GM04504 (cell line): ENCODE measurements at regions not wholly inside any gene's neighbourhood (a gene's known extent, or its start where the extent isn't known, plus 50 kb on each side); places are given as distances from the start of the nearest gene placed in this dataset.
"Not testable (repeated sequence)": the region's sequence is repeated elsewhere in the genome, so short reads cannot be mapped to it uniquely, and the experiment has no call there.

Experiments used
- DNase-seq: peaks from one replicate; pipeline ENCODE4 v3.0.0-alpha.2; 2012; ENCODE audit warnings: low read depth

DNA sequence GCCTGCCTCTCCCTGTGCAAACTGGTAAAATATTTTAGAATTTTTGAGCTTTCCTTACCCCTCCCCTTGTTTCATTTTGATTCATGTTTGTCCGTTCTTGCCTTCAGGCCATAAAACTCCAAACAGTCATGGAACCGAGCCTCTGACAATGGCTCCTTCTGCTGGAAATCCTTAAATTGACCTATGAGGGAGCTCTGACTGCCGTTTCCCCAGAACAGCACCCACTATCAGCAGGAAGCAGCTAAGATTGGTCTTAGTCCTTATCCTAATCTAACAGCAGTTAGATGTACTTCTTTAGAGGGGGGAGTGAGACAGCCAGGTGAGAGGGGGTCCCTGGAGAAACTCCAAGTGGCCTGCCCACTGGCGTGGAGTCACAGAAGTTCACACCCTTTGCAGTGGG is 106.7 kb downstream of the FAM174A start:
- DNase-seq = no peak

GRCh38 chr5:100643473-100643872 is 108.3 kb downstream of the FAM174A start:
- DNase-seq = no peak

DNA sequence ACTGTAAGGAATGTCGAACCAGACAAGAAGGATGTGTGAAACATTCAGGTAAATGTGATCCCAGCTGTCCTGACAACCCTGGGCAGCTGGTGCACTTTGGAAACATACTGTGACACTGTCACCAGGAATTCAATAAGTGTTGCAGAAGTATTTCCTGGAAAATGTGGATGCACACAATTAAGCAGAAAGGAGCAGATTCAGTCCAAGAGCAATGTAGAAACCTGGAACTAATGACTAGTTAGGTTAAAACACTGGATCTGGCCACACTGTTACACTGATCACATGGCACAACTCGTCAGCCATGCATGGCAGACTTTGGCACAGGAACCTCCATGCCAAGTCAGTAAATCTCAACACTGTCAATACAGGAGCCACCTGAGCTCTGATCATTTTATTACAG is 109.0 kb downstream of the FAM174A start:
- DNase-seq = no peak

DNA sequence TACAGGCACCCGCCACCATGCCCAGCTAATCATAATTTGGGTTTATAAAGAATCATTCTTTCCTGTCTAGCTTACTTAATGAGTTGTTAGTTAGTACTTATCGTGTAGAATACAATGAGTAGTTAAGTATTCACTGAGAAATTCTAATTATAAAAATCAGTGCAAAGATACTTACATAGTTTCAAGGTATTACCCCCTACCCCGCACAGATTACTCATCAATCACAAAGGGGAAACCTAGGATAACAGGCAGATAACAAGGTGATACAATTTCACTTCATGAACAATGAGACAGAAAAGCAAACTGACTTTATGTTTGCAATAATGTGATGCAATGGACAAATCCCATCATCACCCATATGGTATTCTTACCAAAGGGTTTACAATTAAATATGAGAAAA is 109.6 kb downstream of the FAM174A start:
- no peak for DNase-seq

DNA sequence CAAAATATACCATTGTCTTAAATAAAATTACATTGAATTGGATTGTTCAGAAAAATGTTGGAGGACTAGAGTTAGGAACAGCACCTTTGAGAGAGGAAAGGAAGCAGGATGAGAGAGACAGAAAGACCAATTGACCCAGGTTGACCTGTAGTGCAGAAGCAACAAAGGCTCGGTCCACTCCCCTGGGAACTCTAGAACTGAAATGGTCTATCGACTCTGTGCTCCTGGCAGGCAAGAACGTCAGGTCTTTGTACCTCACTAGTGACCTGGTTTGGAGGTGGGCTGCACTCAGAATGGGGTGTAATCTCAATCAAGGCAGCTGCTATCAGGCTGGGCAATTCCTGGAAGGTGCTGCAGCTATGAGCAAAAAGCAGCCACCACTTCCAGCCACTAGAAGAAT is 110.8 kb downstream of the FAM174A start:
- DNase-seq = no peak

DNA sequence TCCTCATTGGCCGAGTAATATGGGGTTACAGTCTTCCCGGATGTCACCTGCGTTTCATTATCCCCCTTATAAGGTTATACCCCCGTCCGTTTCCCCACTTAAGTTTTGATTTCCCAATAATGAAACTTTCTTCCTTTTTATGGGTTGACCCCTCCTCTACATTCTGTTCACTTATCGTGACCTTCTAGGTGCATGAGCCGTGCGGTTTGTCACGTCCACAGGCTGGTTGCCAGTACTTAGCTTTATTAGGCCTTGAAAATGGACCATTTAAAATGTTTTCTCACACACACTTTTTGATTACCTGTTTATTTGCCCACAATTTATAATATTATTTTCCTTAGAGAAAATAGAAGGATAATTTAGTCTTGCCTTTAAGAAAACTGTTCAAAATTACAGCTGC is 111.5 kb downstream of the FAM174A start:
- DNase-seq = no peak

- no peak for DNase-seq
These were observed 112.5 kb downstream of the FAM174A start for GRCh38 chr5:100647461-100648230.

DNA sequence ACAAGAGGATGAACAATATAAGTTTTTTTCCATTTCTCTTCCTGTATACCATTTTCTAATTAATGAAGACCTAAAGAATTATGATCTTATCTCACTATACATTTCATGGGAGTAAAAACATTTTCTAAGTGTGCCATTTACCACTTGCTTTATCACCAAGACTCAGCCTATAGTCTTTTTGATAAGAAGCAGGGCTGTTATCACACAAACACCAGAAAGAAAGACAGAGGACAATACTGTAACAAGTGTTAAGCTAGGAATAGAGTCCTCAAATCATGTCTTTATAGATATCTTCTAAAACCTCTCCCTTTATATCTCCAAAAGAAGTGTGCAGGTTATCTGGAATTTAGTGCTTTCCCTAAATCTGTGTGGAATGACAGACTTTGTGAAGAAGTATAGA is 119.7 kb downstream of the FAM174A start:
- no peak for DNase-seq

DNA sequence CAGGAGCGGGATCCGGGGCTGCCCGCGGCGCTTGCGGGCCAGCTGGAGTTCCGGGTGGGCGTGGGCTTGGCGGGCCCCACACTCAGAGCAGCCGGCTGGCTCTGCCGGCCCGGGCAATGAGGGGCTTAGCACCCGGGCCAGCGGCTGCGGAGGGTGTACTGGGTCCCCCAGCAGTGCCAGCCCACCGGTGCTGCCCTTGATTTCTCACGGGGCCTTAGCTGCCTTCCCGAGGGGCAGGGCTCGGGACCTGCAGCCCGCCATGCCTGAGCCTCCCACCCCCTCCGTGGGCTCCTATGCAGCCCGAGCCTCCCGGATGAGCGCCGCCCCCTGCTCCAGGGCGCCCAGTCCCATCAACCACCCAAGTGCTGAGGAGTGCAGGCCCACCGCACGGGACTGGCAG is 121.6 kb downstream of the FAM174A start:
- not testable (repeated sequence) for DNase-seq

GRCh38 chr5:100659080-100659795 is 124.1 kb downstream of the FAM174A start:
- no peak for DNase-seq

GRCh38 chr5:100664140-100664539 is 129.0 kb downstream of the FAM174A start:
- no peak for DNase-seq

GRCh38 chr5:100667161-100667630 is 132.0 kb downstream of the FAM174A start:
- peak; percentile 11 for DNase-seq

GRCh38 chr5:100668511-100668910 is 133.3 kb downstream of the FAM174A start:
- no peak for DNase-seq

DNA sequence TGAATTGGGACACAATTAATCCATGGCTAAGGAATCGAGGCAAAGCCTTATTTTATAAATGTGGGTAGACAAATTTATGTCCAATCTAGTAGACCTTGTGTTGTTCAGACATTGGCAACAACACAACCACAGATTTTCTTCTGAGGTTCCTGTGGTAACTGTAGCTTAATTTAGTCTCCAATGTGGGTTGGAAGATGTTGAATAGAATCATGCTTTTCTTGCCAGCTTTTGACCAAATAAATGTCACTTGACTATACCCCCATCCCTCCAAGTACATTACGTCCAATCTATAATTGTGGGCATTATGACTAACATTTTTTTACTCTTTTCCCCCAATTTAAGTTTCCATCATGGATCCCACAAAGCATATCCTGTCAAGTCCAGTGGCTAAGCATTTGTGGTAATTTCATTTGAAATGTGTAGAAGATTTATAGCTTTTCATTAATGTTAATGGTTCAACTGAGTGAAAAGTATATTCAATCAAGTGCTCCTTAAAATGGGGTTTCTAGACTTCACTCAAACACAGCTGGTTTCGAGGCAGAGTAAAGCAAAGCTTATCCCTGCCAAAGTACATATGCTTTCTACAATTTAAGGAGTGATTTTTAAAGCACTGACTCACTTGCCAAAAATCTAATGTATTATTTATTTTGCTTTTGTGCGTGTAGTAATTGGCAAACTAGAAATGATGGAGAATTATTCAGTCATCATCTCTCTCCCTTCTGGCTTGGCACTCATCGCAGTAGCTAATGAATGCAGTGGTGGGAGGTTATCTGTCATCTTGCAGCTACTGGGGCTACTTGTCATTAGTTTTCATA is 141.8 kb downstream of the FAM174A start:
- DNase-seq = peak; percentile 3

- DNase-seq = no peak
These were observed 147.5 kb downstream of the FAM174A start for GRCh38 chr5:100682625-100683024.

- DNase-seq = no peak
These were observed 148.7 kb downstream of the FAM174A start for GRCh38 chr5:100683881-100684280.

DNA sequence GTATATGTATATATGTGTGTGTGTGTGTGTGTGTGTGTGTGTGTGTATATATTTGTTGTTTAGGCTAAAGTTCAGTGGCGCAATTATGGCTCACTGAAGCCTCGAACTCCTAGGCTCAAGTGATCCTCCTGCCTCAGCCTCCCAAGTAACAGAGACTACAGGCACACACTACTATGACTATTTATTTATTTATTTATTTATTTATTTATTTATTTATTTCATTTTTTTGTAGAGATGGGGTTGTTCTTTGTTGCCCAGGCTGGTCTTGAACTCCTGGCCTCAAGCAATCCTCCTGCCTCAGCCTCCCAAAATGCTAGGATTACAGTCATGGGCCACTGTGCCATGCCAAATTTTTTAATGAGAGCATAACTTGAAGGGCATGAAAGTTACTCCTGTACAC is 149.9 kb downstream of the FAM174A start:
- DNase-seq = not testable (repeated sequence)

- not testable (repeated sequence) for DNase-seq
These were observed 153.7 kb downstream of the FAM174A start for GRCh38 chr5:100688834-100689233.

DNA sequence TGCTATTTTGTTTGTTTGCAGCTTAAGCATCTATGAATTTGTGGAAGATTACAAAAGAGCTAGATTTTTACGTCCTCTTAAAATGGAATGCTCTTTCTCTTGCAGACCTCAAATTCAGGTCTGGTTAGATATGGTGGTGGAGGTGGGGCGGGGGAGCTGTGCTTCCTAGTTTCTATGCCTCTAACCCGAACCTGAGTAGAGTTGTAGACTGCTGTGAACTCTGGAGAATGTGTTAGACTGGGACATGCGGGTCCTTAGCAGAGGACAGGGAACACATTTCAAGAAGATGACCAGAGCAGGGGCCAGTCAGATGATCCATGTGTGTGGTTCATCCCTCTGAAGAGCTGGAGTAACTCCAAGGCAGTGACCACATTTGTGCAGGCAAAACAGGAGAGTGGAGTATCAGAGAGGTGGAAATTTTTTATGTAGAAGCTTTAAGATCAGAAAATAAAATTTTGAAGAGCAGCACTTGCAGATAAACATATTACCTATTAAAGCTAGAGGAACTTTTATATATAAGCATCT is 154.9 kb downstream of the FAM174A start:
- DNase-seq = peak; percentile 8

- no peak for DNase-seq
These were observed 155.9 kb downstream of the FAM174A start for GRCh38 chr5:100691085-100691484.

DNA sequence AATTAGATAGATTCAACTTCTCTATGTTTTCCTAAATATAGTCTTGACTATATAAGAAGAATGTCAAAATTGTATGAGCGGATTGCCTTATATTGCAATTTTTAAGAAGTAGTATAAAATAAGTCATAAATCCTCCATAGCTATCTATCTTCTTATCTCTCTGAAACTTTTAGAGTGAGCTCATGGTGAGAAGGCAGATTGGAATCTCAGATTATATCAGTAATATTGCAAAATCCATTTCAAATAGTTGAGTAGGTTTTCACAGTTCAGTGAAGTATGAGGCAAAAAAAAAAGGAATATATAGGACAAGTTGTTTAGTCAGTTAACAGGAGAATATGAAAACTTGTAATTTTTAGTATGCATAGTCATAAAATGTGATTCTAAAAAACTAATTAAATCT is 156.4 kb downstream of the FAM174A start:
- peak; percentile 5 for DNase-seq

- no peak for DNase-seq
These were observed 158.3 kb downstream of the FAM174A start for GRCh38 chr5:100693481-100693880.
